ENCODE measurements at regions not wholly inside any gene's neighbourhood (a gene's known extent, or its start where the extent isn't known, plus 50 kb on each side); places are given as distances from the start of the nearest gene placed in this dataset.

- TF ChIP-seq POLR2A (IDR thresholded peaks at IDR 0.05; ENCODE audit: low read depth, low read length) (no peak), FOS (IDR thresholded peaks at IDR 0.05; ENCODE audit: low read depth, low read length) (0 out of 2 replicates have a peak, but pooled peaks have one; percentile 11), CTCF (conservative IDR thresholded peaks at IDR 0.05; ENCODE audit: low read depth, low read length) (no peak), CEBPB (IDR thresholded peaks at IDR 0.05; ENCODE audit: low read depth, low read length) (peak; percentile 72), USF2 (IDR thresholded peaks at IDR 0.05; ENCODE audit: low read depth, low read length) (no peak), RFX5 (IDR thresholded peaks at IDR 0.05; ENCODE audit: low read depth, low read length) (no peak), MXI1 (IDR thresholded peaks at IDR 0.05; ENCODE audit: borderline replicate concordance, low read depth, low read length) (no peak), RAD21 (IDR thresholded peaks at IDR 0.05; ENCODE audit: low read length) (no peak), BHLHE40 (IDR thresholded peaks at IDR 0.05; ENCODE audit: low read depth, low read length) (peak; percentile 24; the same call in 1 of the 2 replicates), MAFK (IDR thresholded peaks at IDR 0.05; ENCODE audit: low read depth, low read length) (no peak), RCOR1 (IDR thresholded peaks at IDR 0.05; ENCODE audit: insufficient replicate concordance, low read length) (no peak), MAZ (IDR thresholded peaks at IDR 0.05; ENCODE audit: borderline replicate concordance, low read depth, low read length) (no peak)
These were observed 336.7 kb downstream of the OSR1 start for GRCh38 chr2:19021721-19022120.

Measured in IMR-90 (cell line).